ENCODE measurements at regions not wholly inside any gene's neighbourhood (a gene's known extent, or its start where the extent isn't known, plus 50 kb on each side); places are given as distances from the start of the nearest gene placed in this dataset.
"Not testable (repeated sequence)": the region's sequence is repeated elsewhere in the genome, so short reads cannot be mapped to it uniquely, and the experiment has no call there.

GRCh38 chr11:127795326-127795725 is 792.0 kb downstream of the ETS1 start:
- no peaks in the 10 kb centered on the region for H3K36me3 Mint-ChIP-seq
- no peaks in the 10 kb centered on the region for H3K27me3 Mint-ChIP-seq
- DNase-seq (no peak), ATAC-seq (no peak)
- no peak overlapping the region for H3K4me3 Mint-ChIP-seq
- no peak overlapping the region for H3K27ac Mint-ChIP-seq
- no peaks in the 10 kb centered on the region for H3K9me3 Mint-ChIP-seq (ENCODE audit: low read depth)
- CTCF ChIA-PET, result no interaction called here
- H3K4me1 Mint-ChIP-seq, result no peaks in the 10 kb centered on the region

GRCh38 chr11:127791844-127792243 is 791.3 kb upstream of the KIRREL3 start:
- ATAC-seq (no peak), DNase-seq (no peak)
- CTCF ChIA-PET, result no interaction called here
- Mint-ChIP-seq H3K36me3 (no peaks in the 10 kb centered on the region), H3K27ac (no peak overlapping the region), H3K4me1 (no peaks in the 10 kb centered on the region), H3K9me3 (ENCODE audit: low read depth) (no peaks in the 10 kb centered on the region), H3K27me3 (no peaks in the 10 kb centered on the region), H3K4me3 (no peak overlapping the region)

GRCh38 chr11:127790592-127790991 is 790.0 kb upstream of the KIRREL3 start:
- H3K9me3 Mint-ChIP-seq (ENCODE audit: low read depth), result no peaks in the 10 kb centered on the region
- H3K4me3 Mint-ChIP-seq, result no peak overlapping the region
- no peaks in the 10 kb centered on the region for H3K27me3 Mint-ChIP-seq
- H3K27ac Mint-ChIP-seq, result no peak overlapping the region
- no peaks in the 10 kb centered on the region for H3K36me3 Mint-ChIP-seq
- DNase-seq (no peak), ATAC-seq (no peak)
- no peaks in the 10 kb centered on the region for H3K4me1 Mint-ChIP-seq
- CTCF ChIA-PET, result no interaction called here

GRCh38 chr11:127789927-127790326 is 789.4 kb upstream of the KIRREL3 start:
- H3K4me3 Mint-ChIP-seq, result no peak overlapping the region
- H3K4me1 Mint-ChIP-seq, result no peaks in the 10 kb centered on the region
- ATAC-seq (no peak), DNase-seq (no peak)
- H3K27me3 Mint-ChIP-seq, result no peaks in the 10 kb centered on the region
- no peak overlapping the region for H3K27ac Mint-ChIP-seq
- CTCF ChIA-PET, result no interaction called here
- H3K36me3 Mint-ChIP-seq, result no peaks in the 10 kb centered on the region
- H3K9me3 Mint-ChIP-seq (ENCODE audit: low read depth), result no peaks in the 10 kb centered on the region

GRCh38 chr11:127772938-127773337 is 772.4 kb upstream of the KIRREL3 start:
- H3K9me3 Mint-ChIP-seq (ENCODE audit: low read depth); DNase-seq; H3K36me3 Mint-ChIP-seq; CTCF ChIA-PET; H3K4me3 Mint-ChIP-seq; H3K4me1 Mint-ChIP-seq; ATAC-seq; H3K27me3 Mint-ChIP-seq; H3K27ac Mint-ChIP-seq: not testable (repeated sequence)

GRCh38 chr11:127768931-127769330 is 768.4 kb upstream of the KIRREL3 start:
- ATAC-seq; DNase-seq; CTCF ChIA-PET; H3K27ac Mint-ChIP-seq; H3K4me3 Mint-ChIP-seq; H3K36me3 Mint-ChIP-seq; H3K4me1 Mint-ChIP-seq; H3K9me3 Mint-ChIP-seq (ENCODE audit: low read depth); H3K27me3 Mint-ChIP-seq: not testable (repeated sequence)

GRCh38 chr11:127766734-127767133 is 766.2 kb upstream of the KIRREL3 start:
- Mint-ChIP-seq H3K27me3 (no peaks in the 10 kb centered on the region), H3K36me3 (no peaks in the 10 kb centered on the region), H3K4me1 (no peaks in the 10 kb centered on the region), H3K9me3 (ENCODE audit: low read depth) (no peaks in the 10 kb centered on the region), H3K27ac (no peak overlapping the region), H3K4me3 (no peak overlapping the region)
- ATAC-seq (no peak), DNase-seq (no peak)
- CTCF ChIA-PET, result no interaction called here

GRCh38 chr11:127738771-127739286 is 738.3 kb upstream of the KIRREL3 start:
- DNase-seq (no peak), ATAC-seq (no peak)
- H3K27me3 Mint-ChIP-seq, result no peaks in the 10 kb centered on the region
- H3K9me3 Mint-ChIP-seq (ENCODE audit: low read depth), result no peaks in the 10 kb centered on the region
- H3K36me3 Mint-ChIP-seq, result no peaks in the 10 kb centered on the region
- no peak overlapping the region for H3K4me3 Mint-ChIP-seq
- no peaks in the 10 kb centered on the region for H3K4me1 Mint-ChIP-seq
- CTCF ChIA-PET, result no interaction called here
- no peak overlapping the region for H3K27ac Mint-ChIP-seq

GRCh38 chr11:127737499-127737898 is 736.9 kb upstream of the KIRREL3 start:
- Mint-ChIP-seq H3K9me3 (ENCODE audit: low read depth) (no peaks in the 10 kb centered on the region), H3K4me1 (no peaks in the 10 kb centered on the region), H3K4me3 (no peak overlapping the region), H3K27me3 (no peaks in the 10 kb centered on the region), H3K27ac (no peak overlapping the region), H3K36me3 (no peaks in the 10 kb centered on the region)
- DNase-seq (no peak), ATAC-seq (no peak)
- CTCF ChIA-PET, result no interaction called here

GRCh38 chr11:127733552-127733951 is 733.0 kb upstream of the KIRREL3 start:
- Mint-ChIP-seq H3K27ac (no peak overlapping the region), H3K4me1 (no peaks in the 10 kb centered on the region), H3K9me3 (ENCODE audit: low read depth) (no peaks in the 10 kb centered on the region), H3K36me3 (no peaks in the 10 kb centered on the region), H3K27me3 (no peaks in the 10 kb centered on the region), H3K4me3 (no peak overlapping the region)
- DNase-seq (no peak), ATAC-seq (no peak)
- CTCF ChIA-PET, result no interaction called here

- ATAC-seq, result no peak
- Mint-ChIP-seq H3K9me3 (ENCODE audit: low read depth) (no peaks in the 10 kb centered on the region), H3K27ac (no peak overlapping the region), H3K4me1 (no peaks in the 10 kb centered on the region), H3K36me3 (no peaks in the 10 kb centered on the region), H3K27me3 (no peaks in the 10 kb centered on the region), H3K4me3 (no peak overlapping the region)
- no peak for DNase-seq
- CTCF ChIA-PET, result no interaction called here
Observed at GRCh38 chr11:127726367-127726766, 725.8 kb upstream of the KIRREL3 start.

GRCh38 chr11:127723714-127724113 is 723.1 kb upstream of the KIRREL3 start:
- H3K36me3 Mint-ChIP-seq, result no peaks in the 10 kb centered on the region
- H3K27ac Mint-ChIP-seq, result no peak overlapping the region
- H3K4me3 Mint-ChIP-seq, result no peak overlapping the region
- ATAC-seq (no peak), DNase-seq (no peak)
- CTCF ChIA-PET, result interaction anchor here (1.5 kb wide), 1 partner anchor 9 kb away, joined by 3 read pairs; no protein-coding TSS in a partner anchor
- no peaks in the 10 kb centered on the region for H3K9me3 Mint-ChIP-seq (ENCODE audit: low read depth)
- no peaks in the 10 kb centered on the region for H3K4me1 Mint-ChIP-seq
- H3K27me3 Mint-ChIP-seq, result no peaks in the 10 kb centered on the region

- no peaks in the 10 kb centered on the region for H3K4me1 Mint-ChIP-seq
- H3K36me3 Mint-ChIP-seq, result no peaks in the 10 kb centered on the region
- DNase-seq, result no peak
- no peaks in the 10 kb centered on the region for H3K27me3 Mint-ChIP-seq
- no peak overlapping the region for H3K27ac Mint-ChIP-seq
- CTCF ChIA-PET, result no interaction called here
- peaks cover 3% of the 10 kb centered on the region for H3K9me3 Mint-ChIP-seq (ENCODE audit: low read depth)
- no peak for ATAC-seq
- no peak overlapping the region for H3K4me3 Mint-ChIP-seq
Observed at GRCh38 chr11:127713226-127713625, 712.7 kb upstream of the KIRREL3 start.

- Mint-ChIP-seq H3K36me3 (no peaks in the 10 kb centered on the region), H3K9me3 (ENCODE audit: low read depth) (peaks cover 3% of the 10 kb centered on the region), H3K27me3 (no peaks in the 10 kb centered on the region), H3K4me1 (no peaks in the 10 kb centered on the region), H3K27ac (no peak overlapping the region), H3K4me3 (no peak overlapping the region)
- DNase-seq (no peak), ATAC-seq (no peak)
- CTCF ChIA-PET, result no interaction called here
Observed at GRCh38 chr11:127711748-127712147, 711.2 kb upstream of the KIRREL3 start.

GRCh38 chr11:127710831-127711230 is 710.3 kb upstream of the KIRREL3 start:
- DNase-seq (no peak), ATAC-seq (no peak)
- H3K27me3 Mint-ChIP-seq, result no peaks in the 10 kb centered on the region
- no peaks in the 10 kb centered on the region for H3K4me1 Mint-ChIP-seq
- H3K9me3 Mint-ChIP-seq (ENCODE audit: low read depth), result peaks cover 3% of the 10 kb centered on the region
- H3K4me3 Mint-ChIP-seq, result no peak overlapping the region
- CTCF ChIA-PET, result no interaction called here
- no peaks in the 10 kb centered on the region for H3K36me3 Mint-ChIP-seq
- no peak overlapping the region for H3K27ac Mint-ChIP-seq
